ENCODE measurements at regions not wholly inside any gene's neighbourhood (a gene's known extent, or its start where the extent isn't known, plus 50 kb on each side); places are given as distances from the start of the nearest gene placed in this dataset.
"Not testable (repeated sequence)": the region's sequence is repeated elsewhere in the genome, so short reads cannot be mapped to it uniquely, and the experiment has no call there.

DNA sequence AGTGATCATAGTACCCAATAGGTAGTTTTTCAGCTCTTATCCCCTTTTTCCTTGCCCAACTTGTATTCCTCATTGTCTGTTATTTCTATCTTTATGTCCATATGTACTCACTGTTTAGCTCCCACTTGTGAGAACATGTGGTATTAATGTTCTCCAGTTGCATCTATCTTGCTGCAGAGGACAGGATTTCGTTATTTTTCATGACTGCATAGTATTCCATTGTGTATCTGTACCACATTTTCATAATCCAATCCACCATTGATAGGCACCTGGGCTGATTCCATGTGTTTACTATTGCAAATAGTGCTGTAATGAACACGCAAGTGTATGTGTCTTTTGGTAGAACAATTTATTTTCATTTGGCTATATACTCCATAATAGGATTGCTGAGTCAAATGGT is 819.5 kb upstream of the ADGRB3 start:
- Mint-ChIP-seq H3K9me3 (peaks cover 15 to 83% (median 51%) of the 10 kb centered on the region in 6 donors), H3K4me3 (no peak overlapping the region), H3K4me1 (no peaks in the 10 kb centered on the region)

GRCh38 chr6:67814262-67814661 is 820.8 kb upstream of the ADGRB3 start:
- no peaks in the 10 kb centered on the region for H3K4me1 Mint-ChIP-seq

More for the DNA sequence above, 819.5 kb upstream of the ADGRB3 start:
- DNase-seq: no peak
- no peak overlapping the region for H3K27ac Mint-ChIP-seq
- peaks cover 0 to 3% (median 2%) of the 10 kb centered on the region in 3 donors for H3K27me3 Mint-ChIP-seq (ENCODE audit: low read depth in 3 of 3)
- peaks cover 0 to 3% (median 0%) of the 10 kb centered on the region in 3 donors for H3K36me3 Mint-ChIP-seq

GRCh38 chr6:67812693-67813092 is 822.4 kb upstream of the ADGRB3 start:
- no peak overlapping the region for H3K4me3 Mint-ChIP-seq
- H3K9me3 Mint-ChIP-seq: peaks cover 15 to 68% (median 49%) of the 10 kb centered on the region in 6 donors

More at GRCh38 chr6:67814262-67814661, 820.8 kb upstream of the ADGRB3 start:
- Mint-ChIP-seq H3K27ac (no peak overlapping the region), H3K4me3 (no peak overlapping the region), H3K36me3 (peaks cover 0 to 3% (median 0%) of the 10 kb centered on the region in 3 donors), H3K27me3 (ENCODE audit: low read depth in 3 of 3) (peaks cover 0 to 3% (median 0%) of the 10 kb centered on the region in 3 donors), H3K9me3 (peaks cover 15 to 70% (median 47%) of the 10 kb centered on the region in 6 donors)
- no peak for DNase-seq

GRCh38 chr6:67812125-67812524 is 823.0 kb upstream of the ADGRB3 start:
- Mint-ChIP-seq H3K4me3 (no peak overlapping the region), H3K9me3 (peaks cover 15 to 68% (median 46%) of the 10 kb centered on the region in 6 donors), H3K27me3 (ENCODE audit: low read depth in 3 of 3) (peaks cover 0 to 3% (median 0%) of the 10 kb centered on the region in 3 donors), H3K4me1 (no peaks in the 10 kb centered on the region), H3K36me3 (peaks cover 0 to 3% (median 0%) of the 10 kb centered on the region in 3 donors), H3K27ac (no peak overlapping the region)
- no peak for DNase-seq

More at GRCh38 chr6:67812693-67813092, 822.4 kb upstream of the ADGRB3 start:
- H3K27me3 Mint-ChIP-seq (ENCODE audit: low read depth in 3 of 3): peaks cover 0 to 3% (median 0%) of the 10 kb centered on the region in 3 donors
- H3K4me1 Mint-ChIP-seq: no peaks in the 10 kb centered on the region
- H3K27ac Mint-ChIP-seq: no peak overlapping the region
- DNase-seq: no peak
- H3K36me3 Mint-ChIP-seq: peaks cover 0 to 3% (median 0%) of the 10 kb centered on the region in 3 donors

DNA sequence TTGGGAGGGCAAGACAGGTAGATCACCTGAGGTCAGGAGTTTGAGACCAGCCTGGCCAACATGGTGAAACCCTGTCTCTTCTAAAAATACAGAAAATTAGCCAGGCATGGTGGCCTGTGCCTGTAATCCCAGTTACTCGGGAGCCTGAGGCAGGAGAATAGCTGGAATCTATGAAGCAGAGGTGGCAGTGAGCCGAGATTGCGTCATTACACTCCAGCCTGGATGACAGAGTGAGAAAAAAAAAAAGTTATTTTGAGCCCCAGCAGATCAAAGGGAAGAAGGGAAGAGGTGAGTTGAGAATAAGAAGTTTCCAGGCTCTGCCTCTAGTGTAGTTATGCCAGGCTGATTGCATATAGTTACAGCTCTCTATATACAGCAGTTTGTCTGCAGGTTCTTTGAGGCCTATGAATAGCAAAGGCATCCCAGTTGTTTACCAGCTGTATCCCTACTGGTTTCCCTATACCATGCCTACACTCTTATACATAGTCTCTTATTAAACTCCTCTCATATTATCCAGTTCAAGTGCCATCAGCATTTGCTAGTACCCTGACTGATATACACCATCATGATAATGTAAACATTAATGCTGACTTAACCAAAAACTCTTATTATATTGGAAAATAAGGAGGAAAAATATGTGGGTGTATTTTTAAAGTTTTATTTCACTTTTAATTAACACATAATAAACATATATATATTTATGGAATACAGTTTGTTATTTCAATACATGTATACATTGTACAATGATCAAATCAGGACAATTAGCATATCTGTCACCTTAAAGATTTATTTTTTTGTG is 823.6 kb upstream of the ADGRB3 start:
- Mint-ChIP-seq H3K4me3 (no peak overlapping the region), H3K4me1 (no peaks in the 10 kb centered on the region), H3K9me3 (peaks cover 15 to 68% (median 50%) of the 10 kb centered on the region in 6 donors)

GRCh38 chr6:67804808-67805207 is 830.3 kb upstream of the ADGRB3 start:
- not testable (repeated sequence) for H3K36me3 Mint-ChIP-seq; H3K4me3 Mint-ChIP-seq; H3K27me3 Mint-ChIP-seq (ENCODE audit: low read depth in 3 of 3); H3K27ac Mint-ChIP-seq; H3K4me1 Mint-ChIP-seq; DNase-seq
- peaks cover 11 to 61% (median 46%) of the 10 kb centered on the region in 6 donors for H3K9me3 Mint-ChIP-seq

More for the DNA sequence above, 823.6 kb upstream of the ADGRB3 start:
- H3K27ac Mint-ChIP-seq: no peak overlapping the region
- DNase-seq: no peak
- peaks cover 0 to 3% (median 0%) of the 10 kb centered on the region in 3 donors for H3K27me3 Mint-ChIP-seq (ENCODE audit: low read depth in 3 of 3)
- peaks cover 0 to 3% (median 0%) of the 10 kb centered on the region in 3 donors for H3K36me3 Mint-ChIP-seq

DNA sequence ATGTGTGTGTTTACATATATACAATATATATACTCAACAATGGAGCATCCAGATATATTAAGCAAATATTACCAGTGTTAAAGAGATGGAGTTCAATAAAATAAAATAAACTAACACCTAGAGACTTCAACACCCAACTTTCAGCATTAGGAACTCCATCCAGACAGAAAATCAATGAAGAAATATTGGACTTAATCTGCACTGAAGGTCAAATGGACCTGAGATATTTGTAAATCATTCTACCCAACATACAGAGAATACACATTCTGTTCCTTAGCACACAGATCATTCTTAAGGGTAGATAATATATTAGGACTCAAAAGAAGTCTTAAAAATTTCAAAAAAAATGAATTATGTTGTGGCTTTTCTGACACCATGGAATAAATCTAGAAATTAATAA is 832.3 kb upstream of the ADGRB3 start:
- peaks cover 2 to 4% (median 4%) of the 10 kb centered on the region in 3 donors for H3K27me3 Mint-ChIP-seq (ENCODE audit: low read depth in 3 of 3)
- DNase-seq: no peak
- H3K4me3 Mint-ChIP-seq: no peak overlapping the region
- peaks cover 17 to 78% (median 52%) of the 10 kb centered on the region in 6 donors for H3K9me3 Mint-ChIP-seq
- no peaks in the 10 kb centered on the region for H3K4me1 Mint-ChIP-seq
- no peak overlapping the region for H3K27ac Mint-ChIP-seq
- H3K36me3 Mint-ChIP-seq: no peaks in the 10 kb centered on the region

DNA sequence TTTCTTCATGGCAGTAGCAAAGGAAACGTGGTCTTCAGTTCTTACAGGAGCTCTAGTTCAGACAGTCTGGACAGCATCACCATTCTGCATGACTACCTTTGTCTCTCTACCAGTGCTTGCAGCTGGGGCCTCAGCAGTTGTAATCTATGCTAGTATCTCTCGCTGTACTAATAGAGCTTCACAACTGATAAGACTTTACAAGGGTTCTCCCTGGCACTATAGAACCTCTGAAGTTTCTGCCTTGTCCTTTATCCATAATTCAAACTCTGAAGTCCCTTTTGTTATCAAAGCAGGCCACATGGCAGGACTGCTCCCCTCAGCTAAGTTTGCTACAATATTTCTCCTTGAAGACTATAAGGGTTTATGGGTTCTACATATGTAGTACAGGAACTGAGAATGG is 842.1 kb upstream of the ADGRB3 start:
- no peak for DNase-seq
- H3K9me3 Mint-ChIP-seq: peaks cover 2 to 40% (median 18%) of the 10 kb centered on the region in 6 donors
- peaks cover 0 to 2% (median 0%) of the 10 kb centered on the region in 3 donors for H3K27me3 Mint-ChIP-seq (ENCODE audit: low read depth in 3 of 3)
- peaks cover 0 to 4% (median 0%) of the 10 kb centered on the region in 3 donors for H3K36me3 Mint-ChIP-seq
- H3K27ac Mint-ChIP-seq: no peak overlapping the region
- H3K4me1 Mint-ChIP-seq: no peaks in the 10 kb centered on the region
- no peak overlapping the region for H3K4me3 Mint-ChIP-seq

DNA sequence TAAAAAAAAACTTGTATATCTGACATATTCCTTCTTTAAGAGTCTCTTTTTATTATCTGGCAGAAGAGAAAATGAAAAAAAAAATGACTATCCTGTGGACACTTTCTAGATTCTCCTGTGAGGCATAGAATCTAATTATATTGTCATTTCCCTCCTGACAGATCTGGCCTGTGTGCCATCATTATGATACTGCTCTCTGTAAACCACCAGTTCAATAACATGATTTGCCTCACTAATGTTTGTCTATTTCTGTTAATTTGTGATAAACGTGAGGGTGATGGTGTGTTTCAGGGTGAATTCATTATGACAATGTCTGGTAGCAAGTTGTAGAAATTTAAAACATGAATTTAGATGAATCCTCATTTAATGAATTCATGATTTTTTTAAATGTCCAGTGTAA is 844.5 kb upstream of the ADGRB3 start:
- Mint-ChIP-seq H3K36me3 (peaks cover 0 to 2% (median 0%) of the 10 kb centered on the region in 3 donors), H3K4me1 (no peaks in the 10 kb centered on the region), H3K27ac (no peak overlapping the region), H3K9me3 (peaks cover 4 to 27% (median 12%) of the 10 kb centered on the region in 6 donors), H3K27me3 (ENCODE audit: low read depth in 3 of 3) (peaks cover 0 to 2% (median 0%) of the 10 kb centered on the region in 3 donors), H3K4me3 (no peak overlapping the region)
- no peak for DNase-seq

- not testable (repeated sequence) for H3K4me1 Mint-ChIP-seq; H3K36me3 Mint-ChIP-seq; H3K27me3 Mint-ChIP-seq (ENCODE audit: low read depth in 3 of 3); H3K27ac Mint-ChIP-seq; H3K4me3 Mint-ChIP-seq; DNase-seq
- H3K9me3 Mint-ChIP-seq: peaks cover 5 to 17% (median 11%) of the 10 kb centered on the region in 6 donors
Measured at GRCh38 chr6:67787119-67787518, 848.0 kb upstream of the ADGRB3 start.

- H3K36me3 Mint-ChIP-seq: no peaks in the 10 kb centered on the region
- H3K9me3 Mint-ChIP-seq: peaks cover 2 to 43% (median 26%) of the 10 kb centered on the region in 6 donors
- DNase-seq: no peak
- H3K27ac Mint-ChIP-seq: no peak overlapping the region
- no peak overlapping the region for H3K4me3 Mint-ChIP-seq
- peaks cover 0 to 2% (median 0%) of the 10 kb centered on the region in 3 donors for H3K27me3 Mint-ChIP-seq (ENCODE audit: low read depth in 3 of 3)
- H3K4me1 Mint-ChIP-seq: no peaks in the 10 kb centered on the region
Measured at GRCh38 chr6:67779876-67780275, 855.2 kb upstream of the ADGRB3 start.

- no peak overlapping the region for H3K27ac Mint-ChIP-seq
- no peaks in the 10 kb centered on the region for H3K36me3 Mint-ChIP-seq
- no peak for DNase-seq
- H3K27me3 Mint-ChIP-seq (ENCODE audit: low read depth in 3 of 3): peaks cover 0 to 2% (median 0%) of the 10 kb centered on the region in 3 donors
- no peaks in the 10 kb centered on the region for H3K4me1 Mint-ChIP-seq
- no peak overlapping the region for H3K4me3 Mint-ChIP-seq
- peaks cover 6 to 49% (median 23%) of the 10 kb centered on the region in 6 donors for H3K9me3 Mint-ChIP-seq
Measured at GRCh38 chr6:67775333-67775732, 859.7 kb upstream of the ADGRB3 start.

GRCh38 chr6:67768972-67769371 is 866.1 kb upstream of the ADGRB3 start:
- Mint-ChIP-seq H3K9me3 (peaks cover 4 to 53% (median 23%) of the 10 kb centered on the region in 6 donors), H3K27ac (no peak overlapping the region), H3K27me3 (ENCODE audit: low read depth in 3 of 3) (peaks cover 0 to 2% (median 0%) of the 10 kb centered on the region in 3 donors), H3K4me3 (no peak overlapping the region), H3K36me3 (no peaks in the 10 kb centered on the region), H3K4me1 (peaks cover 0 to 13% of the 10 kb centered on the region in 2 donors)
- DNase-seq: no peak

DNA sequence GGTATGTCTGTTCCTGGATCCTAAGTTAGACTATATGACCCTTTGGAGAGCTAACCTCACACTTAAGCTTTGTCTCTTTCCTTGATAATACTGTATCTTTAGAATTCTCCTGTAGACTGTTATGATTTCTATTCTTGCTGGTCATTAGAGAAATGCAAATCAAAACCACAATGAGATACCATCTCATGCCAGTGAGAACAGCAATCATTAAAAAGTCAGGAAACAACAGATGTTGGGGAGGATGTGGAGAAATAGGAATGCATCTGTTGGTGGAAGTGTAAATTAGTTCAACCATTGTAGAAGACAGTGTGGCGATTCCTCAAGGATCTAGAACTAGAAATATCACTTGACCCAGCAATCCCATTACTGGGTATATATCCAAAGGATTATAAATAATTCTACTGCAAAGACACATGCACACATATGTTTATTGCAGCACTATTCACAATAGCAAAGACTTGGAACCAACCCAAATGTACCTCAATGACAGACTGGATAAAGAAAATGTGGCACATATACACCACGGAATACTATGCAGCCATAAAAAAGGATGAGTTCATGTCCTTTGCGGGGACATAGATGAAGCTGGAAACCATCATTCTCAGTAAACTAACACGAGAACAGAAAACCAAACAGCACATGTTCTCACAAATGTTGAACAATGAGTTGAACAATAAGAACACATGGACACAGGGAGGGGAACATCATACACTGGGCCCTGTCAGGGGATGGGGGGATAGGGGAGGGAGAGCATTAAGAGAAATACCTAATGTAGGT is 867.8 kb upstream of the ADGRB3 start:
- DNase-seq; H3K27me3 Mint-ChIP-seq (ENCODE audit: low read depth in 3 of 3); H3K27ac Mint-ChIP-seq; H3K4me3 Mint-ChIP-seq; H3K36me3 Mint-ChIP-seq: not testable (repeated sequence)
- Mint-ChIP-seq H3K9me3 (peaks cover 1 to 54% (median 24%) of the 10 kb centered on the region in 6 donors), H3K4me1 (peaks cover 0 to 13% of the 10 kb centered on the region in 2 donors)
